ENCODE measurements at regions not wholly inside any gene's neighbourhood (a gene's known extent, or its start where the extent isn't known, plus 50 kb on each side); places are given as distances from the start of the nearest gene placed in this dataset.
"Not testable (repeated sequence)": the region's sequence is repeated elsewhere in the genome, so short reads cannot be mapped to it uniquely, and the experiment has no call there.

DNA sequence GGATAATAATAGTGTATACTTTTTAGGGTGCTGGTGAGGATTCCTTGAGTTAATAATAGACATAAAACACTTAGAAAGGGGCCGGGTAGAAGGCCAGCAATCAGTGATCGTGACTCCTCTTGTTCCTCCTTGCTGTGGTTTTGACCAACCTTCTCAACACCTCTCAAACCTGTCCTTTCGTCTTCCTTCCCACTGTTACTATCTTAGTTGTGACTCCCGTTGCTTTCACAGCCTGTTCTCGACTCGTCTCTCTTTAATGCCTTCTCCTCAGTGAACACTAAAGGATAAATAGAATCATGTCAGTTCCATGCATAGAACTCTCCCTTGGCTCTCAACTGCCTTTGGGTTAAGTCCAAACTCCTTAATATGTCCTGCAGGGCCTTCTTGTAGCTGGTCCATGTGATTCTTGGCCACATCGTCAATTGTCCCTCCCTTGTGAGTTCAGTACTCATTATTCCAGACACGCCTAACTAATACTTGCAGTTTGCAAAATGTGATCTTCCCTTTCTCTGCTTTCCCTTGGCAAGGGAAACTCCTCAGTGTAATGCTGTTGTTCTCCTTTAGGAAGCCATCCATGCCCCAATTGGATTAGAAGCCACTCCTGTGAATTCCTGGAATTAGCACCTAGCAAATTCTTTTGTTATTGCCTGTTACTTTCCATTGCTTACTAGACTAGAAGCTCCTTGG, 164.9 kb downstream of the UTRN start:
- no peaks in the 10 kb centered on the region for H3K9me3 Mint-ChIP-seq
- peaks cover 5% of the 10 kb centered on the region for H3K4me1 Mint-ChIP-seq (ENCODE audit: low read depth)
- H3K4me3 Mint-ChIP-seq: no peak overlapping the region
- H3K27ac Mint-ChIP-seq: no peak overlapping the region
- H3K27me3 Mint-ChIP-seq: no peaks in the 10 kb centered on the region
- peaks cover 40% of the 10 kb centered on the region for H3K36me3 Mint-ChIP-seq (ENCODE audit: low read depth)

DNA sequence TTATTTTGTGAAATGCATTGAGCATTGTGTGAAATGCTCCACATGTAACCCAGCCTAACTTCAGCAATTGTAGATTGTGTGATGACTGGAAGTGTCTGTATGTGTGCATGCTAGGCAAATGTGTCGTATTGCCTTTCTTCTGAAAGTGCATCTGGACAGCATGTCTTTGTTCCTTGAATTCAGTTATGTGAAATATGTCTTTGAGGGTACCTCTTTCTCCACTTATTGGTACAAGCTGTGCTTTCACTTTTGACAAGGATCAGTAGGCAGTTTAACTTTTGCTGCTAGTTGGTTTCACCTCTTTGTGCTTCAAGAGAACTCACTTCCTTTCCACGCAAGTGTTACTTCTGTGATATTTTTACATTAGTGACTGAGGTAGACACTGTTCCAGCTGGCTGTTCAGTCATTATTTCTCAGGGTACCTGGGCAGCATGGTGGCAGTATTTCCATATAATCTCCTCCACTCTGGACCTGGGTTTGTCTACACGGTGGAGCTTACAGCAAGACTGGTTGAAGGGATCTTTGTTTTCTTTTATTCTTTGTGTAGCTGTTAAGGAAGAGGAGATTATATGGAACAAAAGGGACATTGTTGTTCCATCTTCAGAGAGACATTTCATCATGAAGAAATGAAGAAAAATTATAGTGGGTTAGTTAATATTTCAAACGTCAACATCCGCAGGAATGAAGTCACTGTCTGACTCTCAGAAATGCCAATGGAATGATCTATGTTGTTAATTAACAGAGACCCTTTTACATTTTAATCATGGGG, 175.4 kb downstream of the UTRN start:
- H3K36me3 Mint-ChIP-seq (ENCODE audit: low read depth): peaks cover 42% of the 10 kb centered on the region
- no peaks in the 10 kb centered on the region for H3K9me3 Mint-ChIP-seq
- H3K27me3 Mint-ChIP-seq: no peaks in the 10 kb centered on the region
- peak overlapping the region; percentile 74 for H3K27ac Mint-ChIP-seq
- H3K4me3 Mint-ChIP-seq: peak overlapping the region; percentile 14
- H3K4me1 Mint-ChIP-seq (ENCODE audit: low read depth): peaks cover 10% of the 10 kb centered on the region

DNA sequence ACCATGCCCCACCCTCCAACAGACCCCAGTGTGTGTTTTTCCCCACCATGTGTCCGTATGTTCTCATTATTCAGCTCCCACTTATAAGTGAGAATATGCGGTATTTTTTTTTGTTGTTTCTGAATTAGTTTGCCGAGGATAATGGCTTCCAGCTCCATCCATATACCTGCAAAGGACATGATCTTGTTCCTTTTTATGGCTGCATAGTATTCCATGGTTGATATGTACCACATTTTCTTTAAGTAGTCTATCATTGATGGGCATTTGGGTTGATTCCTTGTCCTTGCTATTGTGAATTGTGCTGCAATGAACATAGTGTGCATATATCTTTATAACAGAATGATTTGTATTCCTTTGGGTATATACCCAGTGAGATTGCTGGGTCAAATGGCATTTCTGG, 176.9 kb downstream of the UTRN start:
- Mint-ChIP-seq H3K27me3 (no peaks in the 10 kb centered on the region), H3K9me3 (no peaks in the 10 kb centered on the region), H3K27ac (no peak overlapping the region), H3K4me1 (ENCODE audit: low read depth) (peaks cover 10% of the 10 kb centered on the region), H3K4me3 (no peak overlapping the region), H3K36me3 (ENCODE audit: low read depth) (peaks cover 39% of the 10 kb centered on the region)

DNA sequence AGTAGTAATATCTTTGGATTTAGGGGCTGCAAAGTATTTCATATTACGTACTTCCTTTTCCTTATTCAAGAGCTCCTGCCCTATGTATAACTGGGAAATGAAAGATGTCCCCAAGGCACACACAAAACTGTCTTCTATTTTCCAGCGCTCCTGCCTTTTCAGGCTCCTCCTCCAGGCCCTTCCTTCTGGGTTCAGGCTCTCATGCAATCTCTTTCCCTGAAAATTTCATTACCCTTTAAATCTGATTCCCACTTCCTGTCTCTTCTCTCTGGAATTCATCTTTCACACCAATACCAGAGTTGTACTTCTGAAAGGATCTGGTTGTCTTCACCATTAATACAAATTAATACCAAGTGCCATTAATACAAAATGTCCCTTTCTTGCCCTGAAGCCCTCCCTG, 181.6 kb downstream of the UTRN start:
- Mint-ChIP-seq H3K4me3 (no peak overlapping the region), H3K27me3 (no peaks in the 10 kb centered on the region), H3K36me3 (ENCODE audit: low read depth) (peaks cover 32% of the 10 kb centered on the region), H3K9me3 (no peaks in the 10 kb centered on the region), H3K27ac (no peak overlapping the region), H3K4me1 (ENCODE audit: low read depth) (peaks cover 19% of the 10 kb centered on the region)

DNA sequence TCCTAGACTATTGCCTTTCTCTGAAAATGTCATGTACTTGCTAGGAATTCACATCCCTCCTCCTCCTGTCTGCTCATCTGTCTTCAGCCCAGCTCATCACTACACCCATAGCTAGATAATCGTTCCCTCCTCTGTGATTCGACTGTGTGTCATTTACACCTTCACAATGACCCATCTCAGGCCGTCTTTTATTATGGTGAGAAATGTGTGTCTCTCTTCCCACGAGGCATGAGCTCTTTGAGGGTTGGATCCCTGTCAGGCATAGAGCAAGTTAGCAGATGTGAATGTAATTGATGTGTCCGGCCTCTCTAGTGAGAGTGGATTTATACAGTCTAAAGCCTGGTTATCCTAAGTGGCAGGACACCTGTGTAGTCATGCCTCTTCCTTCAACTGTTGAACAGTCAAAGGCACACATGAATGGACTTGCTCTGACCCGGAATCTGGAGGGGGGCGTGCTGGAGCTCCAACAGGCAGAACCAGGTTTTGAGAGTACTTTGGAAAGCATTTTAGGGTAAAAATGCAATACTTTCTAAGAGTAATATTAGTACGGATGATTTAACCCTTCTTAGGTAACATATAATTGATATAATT, 182.1 kb downstream of the UTRN start:
- Mint-ChIP-seq H3K27ac (no peak overlapping the region), H3K4me3 (no peak overlapping the region), H3K9me3 (no peaks in the 10 kb centered on the region), H3K4me1 (ENCODE audit: low read depth) (peaks cover 19% of the 10 kb centered on the region), H3K27me3 (no peaks in the 10 kb centered on the region), H3K36me3 (ENCODE audit: low read depth) (peaks cover 31% of the 10 kb centered on the region)

DNA sequence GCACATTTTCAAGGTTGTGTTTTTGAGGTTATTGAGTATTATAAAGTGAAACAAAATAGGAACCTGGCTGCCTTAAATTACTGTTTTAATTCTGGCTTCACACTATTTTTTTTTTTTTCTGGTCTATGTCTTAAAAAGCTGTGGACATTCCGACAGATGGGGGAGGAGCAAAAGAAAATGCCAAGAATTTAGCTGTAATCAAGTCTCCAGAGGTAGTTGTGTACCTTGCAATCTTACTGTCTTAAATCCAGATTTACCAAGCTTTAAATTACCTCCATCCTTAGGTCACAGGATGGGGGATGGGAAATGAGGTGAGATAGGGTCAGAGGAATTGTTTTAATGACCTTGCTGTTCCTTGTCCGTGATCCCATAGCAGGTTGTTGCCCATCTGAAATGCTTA, 182.8 kb downstream of the UTRN start:
- H3K9me3 Mint-ChIP-seq: no peaks in the 10 kb centered on the region
- H3K27me3 Mint-ChIP-seq: no peaks in the 10 kb centered on the region
- H3K4me3 Mint-ChIP-seq: no peak overlapping the region
- peaks cover 27% of the 10 kb centered on the region for H3K36me3 Mint-ChIP-seq (ENCODE audit: low read depth)
- H3K27ac Mint-ChIP-seq: no peak overlapping the region
- peaks cover 19% of the 10 kb centered on the region for H3K4me1 Mint-ChIP-seq (ENCODE audit: low read depth)

DNA sequence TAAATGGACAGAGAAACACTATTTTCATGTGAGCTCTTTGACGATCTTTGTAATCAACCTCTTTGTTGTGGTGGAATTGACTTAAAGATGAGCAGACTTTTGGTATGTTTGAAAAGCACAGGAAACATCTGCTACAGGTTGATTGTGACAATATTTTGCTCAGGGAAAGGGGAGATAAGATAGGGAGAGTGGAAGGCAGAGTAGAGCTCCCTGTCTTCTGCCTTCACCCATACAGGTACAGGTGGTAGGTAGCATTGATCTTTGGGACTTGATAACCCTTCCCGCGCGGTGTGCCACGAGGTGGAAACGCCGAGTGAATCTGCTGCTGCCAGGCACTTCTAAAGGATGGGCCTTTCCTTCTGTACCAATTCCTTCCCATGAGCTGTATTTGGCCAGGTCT, 183.6 kb downstream of the UTRN start:
- H3K4me3 Mint-ChIP-seq: peak overlapping the region; percentile 72

DNA sequence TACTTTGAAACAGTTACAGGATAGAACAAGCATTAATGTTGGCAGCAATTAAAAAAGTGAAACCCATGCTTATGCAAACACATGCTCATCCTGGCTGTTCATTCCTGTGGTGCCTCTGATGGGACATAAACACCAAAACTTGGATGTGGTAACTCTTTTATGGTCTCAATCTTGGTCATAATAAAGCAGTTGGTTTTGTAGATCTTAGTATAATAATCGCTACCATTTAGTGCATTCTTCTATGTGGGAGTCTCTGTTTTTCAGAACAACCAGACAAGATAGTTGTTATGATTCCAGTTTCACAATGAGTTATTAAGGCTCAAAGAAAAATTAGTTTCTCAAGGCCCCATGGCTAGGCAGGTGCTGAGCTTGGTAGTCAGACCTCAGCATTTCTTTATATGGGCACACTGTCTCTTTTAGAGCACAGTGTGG, 184.0 kb downstream of the UTRN start:
- Mint-ChIP-seq H3K27me3 (no peaks in the 10 kb centered on the region), H3K9me3 (no peaks in the 10 kb centered on the region), H3K4me1 (ENCODE audit: low read depth) (peaks cover 19% of the 10 kb centered on the region), H3K27ac (peak overlapping the region; percentile 93), H3K36me3 (ENCODE audit: low read depth) (peaks cover 24% of the 10 kb centered on the region), H3K4me3 (peak overlapping the region; percentile 72)

More for the DNA sequence above, 183.6 kb downstream of the UTRN start:
- Mint-ChIP-seq H3K36me3 (ENCODE audit: low read depth) (peaks cover 27% of the 10 kb centered on the region), H3K4me1 (ENCODE audit: low read depth) (peaks cover 19% of the 10 kb centered on the region), H3K27ac (peak overlapping the region; percentile 93), H3K9me3 (no peaks in the 10 kb centered on the region), H3K27me3 (no peaks in the 10 kb centered on the region)

DNA sequence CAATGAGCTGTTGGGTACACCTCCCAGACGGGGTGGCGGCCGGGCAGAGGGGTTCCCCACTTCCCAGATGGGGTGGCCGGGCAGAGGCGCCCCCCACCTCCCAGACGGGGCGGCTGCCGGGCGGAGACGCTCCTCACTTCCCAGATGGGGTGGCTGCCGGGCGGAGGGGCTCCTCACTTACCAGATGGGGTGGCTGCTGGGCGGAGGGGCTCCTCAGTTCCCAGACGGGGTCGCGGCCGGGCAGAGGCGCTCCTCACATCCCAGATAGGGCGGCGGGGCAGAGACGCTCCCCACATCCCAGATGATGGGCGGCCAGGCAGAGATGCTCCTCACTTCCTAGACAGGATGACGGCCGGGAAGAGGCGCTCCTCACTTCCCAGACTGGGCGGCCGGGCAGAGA, 185.1 kb downstream of the UTRN start:
- H3K27ac Mint-ChIP-seq, H3K27me3 Mint-ChIP-seq, H3K4me3 Mint-ChIP-seq, H3K9me3 Mint-ChIP-seq: not testable (repeated sequence)
- H3K4me1 Mint-ChIP-seq (ENCODE audit: low read depth): peaks cover 19% of the 10 kb centered on the region
- H3K36me3 Mint-ChIP-seq (ENCODE audit: low read depth): peaks cover 26% of the 10 kb centered on the region

DNA sequence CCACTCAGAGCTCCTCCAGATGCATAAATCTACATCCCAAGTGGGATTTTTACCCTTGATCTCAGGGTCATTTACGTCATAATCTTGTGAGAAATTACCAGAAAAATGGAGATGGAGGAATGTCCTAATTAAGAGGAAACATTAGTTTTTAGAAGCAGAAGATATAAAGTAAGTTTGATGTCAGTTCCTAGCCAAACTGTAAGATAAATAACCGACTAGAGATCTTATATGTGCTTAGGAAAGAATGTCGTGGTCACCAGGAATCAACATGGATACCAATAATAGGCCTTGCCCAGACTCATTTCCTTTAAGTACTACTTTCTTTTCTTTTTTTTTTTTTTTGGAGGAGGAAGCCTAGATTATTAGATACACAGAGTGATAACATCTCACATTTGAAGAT, 186.9 kb downstream of the UTRN start:
- Mint-ChIP-seq H3K9me3 (no peaks in the 10 kb centered on the region), H3K27me3 (no peaks in the 10 kb centered on the region), H3K4me3 (no peak overlapping the region), H3K4me1 (ENCODE audit: low read depth) (peaks cover 19% of the 10 kb centered on the region), H3K27ac (no peak overlapping the region), H3K36me3 (ENCODE audit: low read depth) (peaks cover 34% of the 10 kb centered on the region)

DNA sequence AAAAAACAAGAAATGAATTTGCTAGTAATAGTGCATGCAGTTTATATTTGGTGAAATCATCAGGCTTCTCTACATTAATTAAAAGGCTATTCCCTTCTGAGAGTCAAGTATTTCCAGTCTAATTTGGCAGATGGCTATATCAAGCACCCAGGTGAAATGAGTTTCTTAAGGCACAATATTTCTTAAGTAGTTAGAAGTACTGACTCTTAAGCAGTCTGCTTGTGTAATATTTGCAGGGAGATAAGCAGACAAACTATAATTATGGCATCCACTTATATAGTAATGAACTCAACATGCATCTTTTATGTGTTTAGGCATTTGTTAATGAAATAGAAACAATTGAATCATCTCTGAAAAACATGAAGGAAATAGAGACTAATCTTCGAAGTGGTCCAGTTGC, 189.2 kb downstream of the UTRN start:
- H3K27ac Mint-ChIP-seq: no peak overlapping the region
- H3K36me3 Mint-ChIP-seq (ENCODE audit: low read depth): peaks cover 22% of the 10 kb centered on the region
- H3K4me1 Mint-ChIP-seq (ENCODE audit: low read depth): peaks cover 3% of the 10 kb centered on the region
- H3K27me3 Mint-ChIP-seq: no peaks in the 10 kb centered on the region
- H3K4me3 Mint-ChIP-seq: no peak overlapping the region
- H3K9me3 Mint-ChIP-seq: no peaks in the 10 kb centered on the region

DNA sequence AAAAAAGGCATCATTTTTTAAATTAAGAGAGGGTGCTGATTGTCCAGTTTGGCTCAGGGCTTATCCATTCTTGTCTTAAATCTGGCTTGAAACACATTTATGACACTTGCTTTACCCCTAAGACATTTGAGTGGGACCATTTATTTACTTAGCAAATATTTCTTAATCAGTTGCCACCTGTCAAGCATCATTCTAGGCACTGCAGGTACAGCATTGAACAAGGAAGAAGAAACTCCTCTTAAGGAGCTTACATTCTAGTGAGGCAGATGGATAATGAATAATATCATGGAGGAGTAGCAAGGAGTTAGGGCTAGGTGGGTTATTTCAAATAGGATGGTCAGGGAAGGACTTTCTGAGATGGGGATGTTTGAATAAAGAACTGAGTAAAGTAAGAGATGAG, 189.8 kb downstream of the UTRN start:
- Mint-ChIP-seq H3K9me3 (no peaks in the 10 kb centered on the region), H3K27me3 (no peaks in the 10 kb centered on the region), H3K4me1 (ENCODE audit: low read depth) (no peaks in the 10 kb centered on the region), H3K27ac (no peak overlapping the region), H3K36me3 (ENCODE audit: low read depth) (peaks cover 26% of the 10 kb centered on the region), H3K4me3 (no peak overlapping the region)

DNA sequence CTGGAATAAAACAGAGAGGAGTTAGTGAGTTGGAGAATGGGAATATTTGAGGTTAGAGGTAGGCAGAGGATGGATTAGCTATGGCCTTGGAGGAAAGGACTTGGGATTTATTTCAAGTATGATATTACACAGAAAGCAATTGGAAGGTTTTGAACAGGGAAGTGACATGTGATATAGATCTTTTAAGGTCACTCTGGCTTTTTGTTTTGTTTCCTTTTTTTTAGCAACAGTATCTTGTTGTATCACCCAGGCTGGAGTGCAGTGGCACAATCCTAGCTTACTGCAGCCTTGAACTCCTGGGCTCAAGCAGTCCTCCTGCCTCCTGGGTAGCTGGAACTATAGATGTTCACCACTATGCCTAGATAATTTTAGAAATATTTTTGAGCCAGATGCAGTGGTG, 190.3 kb downstream of the UTRN start:
- no peaks in the 10 kb centered on the region for H3K9me3 Mint-ChIP-seq

DNA sequence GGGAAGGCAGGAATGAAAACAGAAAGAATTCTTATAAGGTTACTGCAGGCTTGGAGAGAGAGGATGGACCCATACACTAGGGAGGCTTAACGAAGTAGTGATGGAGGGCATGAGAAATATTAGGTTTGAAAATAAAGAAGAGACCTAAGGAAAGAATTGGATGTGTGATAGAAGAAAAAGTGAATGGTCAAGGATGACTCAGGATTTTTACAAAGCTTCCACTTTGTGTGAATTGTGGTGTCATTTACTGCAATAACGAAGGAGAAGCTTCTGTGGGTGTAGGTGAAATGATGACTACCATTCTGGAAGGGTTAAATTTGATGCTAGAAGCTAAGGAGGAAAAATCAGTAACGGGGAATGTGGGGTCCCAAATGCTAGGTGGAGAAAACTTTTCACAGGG, 191.2 kb downstream of the UTRN start:
- H3K4me3 Mint-ChIP-seq: no peak overlapping the region
- H3K27me3 Mint-ChIP-seq: no peaks in the 10 kb centered on the region
- H3K4me1 Mint-ChIP-seq (ENCODE audit: low read depth): no peaks in the 10 kb centered on the region
- no peaks in the 10 kb centered on the region for H3K9me3 Mint-ChIP-seq
- peak overlapping the region; percentile 54 for H3K27ac Mint-ChIP-seq
- peaks cover 30% of the 10 kb centered on the region for H3K36me3 Mint-ChIP-seq (ENCODE audit: low read depth)

More for the DNA sequence above, 190.3 kb downstream of the UTRN start:
- no peaks in the 10 kb centered on the region for H3K27me3 Mint-ChIP-seq
- no peaks in the 10 kb centered on the region for H3K4me1 Mint-ChIP-seq (ENCODE audit: low read depth)
- H3K4me3 Mint-ChIP-seq: no peak overlapping the region
- peak overlapping the region; percentile 64 for H3K27ac Mint-ChIP-seq
- H3K36me3 Mint-ChIP-seq (ENCODE audit: low read depth): peaks cover 31% of the 10 kb centered on the region

DNA sequence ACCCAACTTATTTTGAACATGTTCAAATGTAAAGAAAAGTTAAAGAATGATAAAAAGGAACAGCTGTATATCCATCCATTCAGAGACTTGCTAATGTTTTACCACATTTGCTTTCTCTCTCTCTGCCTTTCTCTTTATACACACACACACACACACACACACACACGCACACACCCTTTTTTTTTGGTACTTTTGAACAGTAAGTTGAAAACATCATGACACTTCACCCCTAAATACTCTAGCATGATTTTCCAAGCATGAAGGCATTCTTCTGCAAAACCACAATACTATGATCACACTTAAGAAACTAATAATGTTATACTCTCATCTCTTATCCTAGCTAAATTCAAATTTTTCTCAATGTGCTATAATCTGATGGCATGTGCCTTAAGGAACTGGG, 192.3 kb downstream of the UTRN start:
- Mint-ChIP-seq H3K27ac (peak overlapping the region; percentile 9), H3K4me3 (no peak overlapping the region), H3K4me1 (ENCODE audit: low read depth) (no peaks in the 10 kb centered on the region), H3K27me3 (no peaks in the 10 kb centered on the region), H3K36me3 (ENCODE audit: low read depth) (peaks cover 25% of the 10 kb centered on the region), H3K9me3 (no peaks in the 10 kb centered on the region)
